HepG2 (cell line): ENCODE measurements at regions not wholly inside any gene's neighbourhood (a gene's known extent, or its start where the extent isn't known, plus 50 kb on each side); places are given as distances from the start of the nearest gene placed in this dataset.

Experiments
- ATAC-seq: fragments of 200-7000 bp; cut with Tn5 transposase; 3 replicates; pipeline ENCODE4 v1.9.1; 2020; ENCODE audit warnings: mild to moderate bottlenecking, moderate library complexity
- BruUV-seq: library from RNA; stranded (reverse); fragments of 400-500 nt; replicated peaks from 2 replicates; lab custom pipeline; 2021; lab: Mats Ljungman, UMichigan
- CTCF ChIA-PET: fragments of 300-600 bp; formaldehyde crosslinking; extraction: SDS; loops from one replicate; lab custom pipeline; 2021; ENCODE audit warnings: low total read pairs, inconsistent platforms, low intra/inter-chr PET ratio; lab: Yijun Ruan, JAX
- POLR2A ChIA-PET: fragments of 350-600 bp; sonication (Branson Sonifier 250); formaldehyde crosslinking; loops from one replicate; lab custom pipeline; 2020; ENCODE audit warnings: antibody characterized with exemption, inconsistent platforms; lab: Yijun Ruan, JAX
- DNase-seq: peaks from one replicate; pipeline ENCODE4 v3.0.0-alpha.2; 2015; ENCODE audit warnings: low spot score
- FAIRE-seq: peaks from 3 replicates; lab custom pipeline; 2011; peaks lifted over from hg19 to GRCh38; lab: Jason Lieb, UNC
- H2AFZ ChIP-seq: one replicate; pipeline ENCODE4 v1.6.1; 2011; ENCODE audit warnings: low read length, inconsistent platforms
- H3K27ac ChIP-seq: fragments of 300-600 bp; 3 replicates; pipeline ENCODE4 v1.8.0; 2011; ENCODE audit warnings: mixed run types, mild to moderate bottlenecking, mixed read lengths, low read length, inconsistent platforms; ENCODE audit not compliant: insufficient read depth; ENCODE audit errors: extremely low read length
- H3K27me3 ChIP-seq, 2 experiments: fragments of 200-600 bp in 1 of 2; 2 replicates in 1 of 2; 3 replicates in 1 of 2; pipeline versions ENCODE4 v1.6.0 to v1.8.0; 2011; ENCODE audit warnings: low read length in 2 of 2, mild to moderate bottlenecking in 2 of 2, moderate library complexity in 2 of 2, inconsistent platforms in 1 of 2; ENCODE audit not compliant: insufficient read depth in 2 of 2, control insufficient read depth in 1 of 2
- H3K36me3 ChIP-seq, 2 experiments: fragments of 200-600 bp in 1 of 2; replicated peaks in 1 of 2; 2 replicates in 1 of 2; 3 replicates in 1 of 2; pipeline versions ENCODE4 v1.5.1 to v1.8.0; 2011; ENCODE audit warnings: low read length in 2 of 2, inconsistent platforms in 1 of 2; ENCODE audit not compliant: insufficient read depth in 2 of 2, control insufficient read depth in 1 of 2
- H3K4me1 ChIP-seq: 2 replicates; pipeline ENCODE4 v1.5.1; 2012; ENCODE audit warnings: low read length, inconsistent platforms; ENCODE audit not compliant: insufficient read depth
- H3K4me2 ChIP-seq: 2 replicates; pipeline ENCODE4 v1.6.0; 2011; ENCODE audit warnings: low read depth, low read length, inconsistent platforms
- H3K4me3 ChIP-seq, 3 experiments: fragments of 200-600 bp in 1 of 3; sonication (generic), shearing (Covaris generic) in 1 of 3; replicated peaks in 1 of 3; 2 replicates each; pipeline ENCODE4 v1.5.1; 2011 to 2016; ENCODE audit warnings: low read length in 3 of 3, inconsistent platforms in 2 of 3, low read depth in 2 of 3, mild to moderate bottlenecking in 2 of 3, control low read depth in 1 of 3, mixed read lengths in 1 of 3; ENCODE audit not compliant: insufficient read depth in 1 of 3
- H3K79me2 ChIP-seq: one replicate; pipeline ENCODE4 v1.6.1; 2011; ENCODE audit warnings: low read length, inconsistent platforms; ENCODE audit not compliant: insufficient read depth
- H3K9ac ChIP-seq: 2 replicates; pipeline ENCODE4 v1.6.0; 2011; ENCODE audit warnings: mild to moderate bottlenecking, low read depth, low read length, inconsistent platforms; ENCODE audit not compliant: insufficient read depth
- H3K9me3 ChIP-seq: 2 replicates; pipeline ENCODE4 v1.5.1; 2012; ENCODE audit warnings: mild to moderate bottlenecking, low read length
- H4K20me1 ChIP-seq: 2 replicates; pipeline ENCODE4 v1.6.0; 2011; ENCODE audit warnings: inconsistent platforms, mild to moderate bottlenecking, low read length, moderate library complexity; ENCODE audit not compliant: insufficient read depth
- ASH2L ChIP-seq: fragments of 300-600, 200-600 bp; sonication (generic); IDR thresholded peaks from 2 replicates; pipeline ENCODE4 v1.7.0; 2017; ENCODE audit warnings: low read depth, mild to moderate bottlenecking, moderate library complexity, mixed read lengths, low read length; ENCODE audit not compliant: insufficient read length
- CENPX ChIP-seq: sonication (generic); formaldehyde crosslinking; IDR thresholded peaks from 2 replicates; pipeline ENCODE4 v1.9.0; 2021; ENCODE audit warnings: mild to moderate bottlenecking, missing genetic modification reagents, moderate library complexity
- ETV6 ChIP-seq: sonication (generic); formaldehyde crosslinking; conservative IDR thresholded peaks from 2 replicates; pipeline ENCODE4 v1.4.0; 2020; ENCODE audit warnings: missing genetic modification reagents
- GATA4 ChIP-seq: sonication (generic); IDR thresholded peaks from 2 replicates; pipeline ENCODE4 v1.6.1; 2016; ENCODE audit warnings: antibody characterized with exemption, low read depth, borderline replicate concordance
- POGZ ChIP-seq: sonication (generic); formaldehyde crosslinking; IDR thresholded peaks from 2 replicates; pipeline ENCODE4 v1.4.0; 2020; ENCODE audit warnings: mild to moderate bottlenecking, missing genetic modification reagents
- SALL2 ChIP-seq: sonication (generic); formaldehyde crosslinking; IDR thresholded peaks from 2 replicates; pipeline ENCODE4 v1.8.1; 2023; ENCODE audit warnings: mild to moderate bottlenecking, missing genetic modification reagents, inconsistent platforms
- SMARCC2 ChIP-seq: fragments of 450-650 bp; IDR thresholded peaks from 2 replicates; pipeline ENCODE4 v1.6.1; 2017; ENCODE audit warnings: antibody characterized with exemption, mild to moderate bottlenecking
- ZNF432 ChIP-seq: sonication (generic); formaldehyde crosslinking; IDR thresholded peaks from 2 replicates; pipeline ENCODE4 v1.5.0; 2020; ENCODE audit warnings: missing genetic modification reagents, mild to moderate bottlenecking, borderline replicate concordance
- ZNF792 ChIP-seq: IDR thresholded peaks from 2 replicates; pipeline ENCODE4 v1.6.1; 2016
- WGBS: methylation state at CpG from one replicate; pipeline ENCODE4 v1.1.6; 2017; ENCODE audit warnings: low lambda C conversion rate; 5-methylcytosine and 5-hydroxymethylcytosine counted together
- in situ Hi-C: cut with HindIII; loops from 2 replicates; pipeline ENCODE4 v1.10.0; 2017; ENCODE audit warnings: low pct_unique_long_range_greater_than_20kb; ENCODE audit not compliant: extremely low pct_ligation_motif_present
- intact Hi-C: fragments of 100-400 bp; cut with micrococcal nuclease; formaldehyde crosslinking; loops from one replicate; pipeline ENCODE4 v1.10.0; 2022; ENCODE audit not compliant: unreplicated experiment
- TF ChIP-seq, protein P1 (sequence below): sonication (generic); formaldehyde crosslinking; conservative IDR thresholded peaks from 2 replicates; pipeline ENCODE4 v1.8.0; 2022; ENCODE audit warnings: mild to moderate bottlenecking, moderate library complexity, missing genetic modification reagents
- TF ChIP-seq, protein P2 (sequence below): sonication (generic); formaldehyde crosslinking; IDR thresholded peaks from 2 replicates; pipeline ENCODE4 v1.4.0; 2020; ENCODE audit warnings: missing genetic modification reagents, borderline replicate concordance
- TF ChIP-seq, protein P3 (sequence below): sonication (generic); formaldehyde crosslinking; IDR thresholded peaks from 2 replicates; pipeline ENCODE4 v1.8.0; 2022; ENCODE audit warnings: missing genetic modification reagents, low read depth, mild to moderate bottlenecking, borderline replicate concordance
- TF ChIP-seq, protein P4 (sequence below): sonication (generic); formaldehyde crosslinking; IDR thresholded peaks from 2 replicates; pipeline ENCODE4 v1.4.0; 2020; ENCODE audit warnings: mild to moderate bottlenecking, missing genetic modification reagents

DNA sequence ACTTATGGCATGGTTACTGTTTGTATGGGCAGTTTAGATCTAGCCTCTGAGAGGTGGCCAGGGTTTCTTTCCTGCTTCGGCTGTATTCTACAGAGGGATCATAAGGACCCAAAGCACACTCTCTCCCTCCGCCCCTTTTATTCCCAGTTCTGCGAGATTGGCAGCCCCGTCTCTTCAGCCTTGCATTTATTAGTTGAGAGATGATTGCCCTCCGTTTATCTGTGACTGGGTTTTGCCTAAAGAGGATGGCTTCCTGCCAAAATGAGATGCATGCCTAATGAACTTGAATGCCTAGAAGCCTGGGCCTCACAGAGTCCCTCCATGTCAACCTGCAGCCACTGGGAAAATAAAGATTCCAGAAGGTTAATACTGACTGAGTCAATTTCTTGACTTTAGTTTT, 97.1 kb upstream of the CHL1 start:
- in situ Hi-C loops (no loop called here), intact Hi-C loops (no loop called here)
- Histone ChIP-seq H2AFZ (no peak overlapping the region), H3K27me3 (no peaks in the 10 kb centered on the region), H3K9ac (no peak overlapping the region), H3K79me2 (no peaks in the 10 kb centered on the region), H3K9me3 (peaks cover 21% of the 10 kb centered on the region), H3K27ac (no peak overlapping the region), H3K36me3 (no peaks in the 10 kb centered on the region), H4K20me1 (no peaks in the 10 kb centered on the region), H3K4me2 (no peak overlapping the region), H3K4me3 (no peak overlapping the region), H3K4me1 (peaks cover 7% of the 10 kb centered on the region)
- POLR2A ChIA-PET = no interaction called here
- BruUV-seq = no TSS peak
- DNase-seq (no peak), ATAC-seq (no peak), FAIRE-seq (no peak)
- TF ChIP-seq SMARCC2 (no peak), GATA4 (no peak)
- CTCF ChIA-PET = no interaction called here
- WGBS = 19% methylated on average over 5 of the region's 5 CpGs

DNA sequence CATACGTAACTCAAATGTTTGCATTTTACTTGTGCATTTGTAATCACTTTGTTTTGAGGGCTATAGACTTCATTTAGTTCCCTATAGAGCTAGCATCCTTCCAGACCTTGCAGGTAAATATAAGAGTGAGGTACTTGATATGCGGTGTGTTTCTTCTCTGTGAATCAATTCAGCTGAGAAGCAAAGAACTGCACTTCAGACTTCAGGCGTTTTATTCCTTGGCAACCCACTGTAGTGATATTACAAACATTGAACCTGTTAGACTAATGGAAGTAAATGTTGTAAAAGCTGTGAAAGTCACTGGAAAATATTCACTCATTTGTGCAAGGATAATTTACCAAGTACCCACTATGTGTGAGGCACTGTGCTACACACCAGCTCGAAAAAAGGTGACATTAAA, 94.1 kb upstream of the CHL1 start:
- Histone ChIP-seq H3K4me2 (no peak overlapping the region), H2AFZ (no peak overlapping the region), H4K20me1 (no peaks in the 10 kb centered on the region), H3K36me3 (no peaks in the 10 kb centered on the region), H3K27me3 (no peaks in the 10 kb centered on the region), H3K4me3 (no peak overlapping the region), H3K4me1 (no peaks in the 10 kb centered on the region), H3K79me2 (no peaks in the 10 kb centered on the region), H3K9ac (no peak overlapping the region), H3K9me3 (peaks cover 32% of the 10 kb centered on the region), H3K27ac (no peak overlapping the region)
- no TSS peak for BruUV-seq
- CTCF ChIA-PET = no interaction called here
- WGBS = 3% methylated on average over 4 of the region's 4 CpGs
- TF ChIP-seq, protein P1, sequence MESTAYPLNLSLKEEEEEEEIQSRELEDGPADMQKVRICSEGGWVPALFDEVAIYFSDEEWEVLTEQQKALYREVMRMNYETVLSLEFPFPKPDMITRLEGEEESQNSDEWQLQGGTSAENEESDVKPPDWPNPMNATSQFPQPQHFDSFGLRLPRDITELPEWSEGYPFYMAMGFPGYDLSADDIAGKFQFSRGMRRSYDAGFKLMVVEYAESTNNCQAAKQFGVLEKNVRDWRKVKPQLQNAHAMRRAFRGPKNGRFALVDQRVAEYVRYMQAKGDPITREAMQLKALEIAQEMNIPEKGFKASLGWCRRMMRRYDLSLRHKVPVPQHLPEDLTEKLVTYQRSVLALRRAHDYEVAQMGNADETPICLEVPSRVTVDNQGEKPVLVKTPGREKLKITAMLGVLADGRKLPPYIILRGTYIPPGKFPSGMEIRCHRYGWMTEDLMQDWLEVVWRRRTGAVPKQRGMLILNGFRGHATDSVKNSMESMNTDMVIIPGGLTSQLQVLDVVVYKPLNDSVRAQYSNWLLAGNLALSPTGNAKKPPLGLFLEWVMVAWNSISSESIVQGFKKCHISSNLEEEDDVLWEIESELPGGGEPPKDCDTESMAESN (CRISPR knock-in tag) = no peak
- TF ChIP-seq ETV6 = no peak
- TF ChIP-seq SALL2 (CRISPR knock-in tag) = no peak
- TF ChIP-seq ZNF792 (CRISPR knock-in tag) = no peak
- TF ChIP-seq, protein P2, sequence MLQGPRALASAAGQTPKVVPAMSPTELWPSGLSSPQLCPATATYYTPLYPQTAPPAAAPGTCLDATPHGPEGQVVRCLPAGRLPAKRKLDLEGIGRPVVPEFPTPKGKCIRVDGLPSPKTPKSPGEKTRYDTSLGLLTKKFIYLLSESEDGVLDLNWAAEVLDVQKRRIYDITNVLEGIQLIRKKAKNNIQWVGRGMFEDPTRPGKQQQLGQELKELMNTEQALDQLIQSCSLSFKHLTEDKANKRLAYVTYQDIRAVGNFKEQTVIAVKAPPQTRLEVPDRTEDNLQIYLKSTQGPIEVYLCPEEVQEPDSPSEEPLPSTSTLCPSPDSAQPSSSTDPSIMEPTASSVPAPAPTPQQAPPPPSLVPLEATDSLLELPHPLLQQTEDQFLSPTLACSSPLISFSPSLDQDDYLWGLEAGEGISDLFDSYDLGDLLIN (CRISPR knock-in tag) = no peak
- no peak for TF ChIP-seq CENPX (CRISPR knock-in tag)
- TF ChIP-seq POGZ = no peak
- no peak for TF ChIP-seq ASH2L
- TF ChIP-seq, protein P3, sequence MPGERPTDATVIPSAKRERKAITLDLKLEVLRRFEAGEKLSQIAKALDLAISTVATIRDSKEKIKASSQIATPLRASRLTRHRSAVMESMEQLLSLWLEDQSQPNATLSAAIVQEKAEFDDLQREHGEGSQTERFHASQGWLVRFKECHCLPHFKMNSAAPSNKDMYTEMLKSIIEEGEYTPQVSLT (CRISPR knock-in tag) = no peak
- TF ChIP-seq, protein P4, sequence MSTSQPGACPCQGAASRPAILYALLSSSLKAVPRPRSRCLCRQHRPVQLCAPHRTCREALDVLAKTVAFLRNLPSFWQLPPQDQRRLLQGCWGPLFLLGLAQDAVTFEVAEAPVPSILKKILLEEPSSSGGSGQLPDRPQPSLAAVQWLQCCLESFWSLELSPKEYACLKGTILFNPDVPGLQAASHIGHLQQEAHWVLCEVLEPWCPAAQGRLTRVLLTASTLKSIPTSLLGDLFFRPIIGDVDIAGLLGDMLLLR (CRISPR knock-in tag) = no peak
- TF ChIP-seq ZNF432 (CRISPR knock-in tag) = no peak
- DNase-seq (no peak), ATAC-seq (no peak), FAIRE-seq (no peak)
- POLR2A ChIA-PET = no interaction called here
- intact Hi-C loops = no loop called here
- in situ Hi-C loops = no loop called here
